HEK293 (cell line): ENCODE measurements at regions not wholly inside any gene's neighbourhood (a gene's known extent, or its start where the extent isn't known, plus 50 kb on each side); places are given as distances from the start of the nearest gene placed in this dataset.

Experiments
- CTCF ChIA-PET: fragments of 350-600 bp; formaldehyde crosslinking; extraction: SDS; loops from one replicate; lab custom pipeline; 2021; ENCODE audit warnings: antibody characterized with exemption; lab: Yijun Ruan, JAX
- POLR2A ChIA-PET: fragments of 300-600 bp; formaldehyde crosslinking; extraction: SDS; loops from one replicate; lab custom pipeline; 2020; ENCODE audit warnings: antibody characterized with exemption, inconsistent platforms; lab: Yijun Ruan, JAX
- H3K27ac ChIP-seq: fragments of 200-500 bp; sonication (Bioruptor generic); 2 replicates; pipeline ENCODE4 v1.5.1; 2014; ENCODE audit warnings: low read depth, low read length, control low read depth, inconsistent platforms; ENCODE audit errors: extremely low read depth
- H3K36me3 ChIP-seq, 2 experiments: fragments of 200-500 bp in 1 of 2; sonication (Bioruptor generic) in 1 of 2; 1 replicate in 1 of 2; 2 replicates in 1 of 2; pipeline ENCODE4 v1.5.1; 2014 to 2017; ENCODE audit warnings: inconsistent platforms in 2 of 2, low read length in 2 of 2; ENCODE audit not compliant: control insufficient read depth in 2 of 2, insufficient read depth in 1 of 2
- H3K4me1 ChIP-seq: fragments of 200-500 bp; sonication (Bioruptor generic); 2 replicates; pipeline ENCODE4 v1.5.1; 2014; ENCODE audit warnings: mild to moderate bottlenecking, low read length, inconsistent platforms; ENCODE audit not compliant: control insufficient read depth, insufficient read depth
- H3K4me3 ChIP-seq: 2 replicates; pipeline ENCODE4 v1.5.1; 2011; ENCODE audit warnings: low read depth, mild to moderate bottlenecking, control low read depth, low read length, moderate library complexity
- H3K9me3 ChIP-seq: fragments of 200-500 bp; sonication (Bioruptor generic); 2 replicates; pipeline ENCODE4 v1.5.1; 2014; ENCODE audit warnings: low read depth, low read length, inconsistent platforms; ENCODE audit not compliant: control insufficient read depth, insufficient read depth
- ATF2 ChIP-seq: fragments of 450-650 bp; formaldehyde crosslinking; IDR thresholded peaks from 2 replicates; pipeline ENCODE4 v1.5.1; 2016; ENCODE audit warnings: missing biosample characterization, missing genetic modification characterization, low read depth
- BCL11A ChIP-seq: fragments of 450-650 bp; formaldehyde crosslinking; IDR thresholded peaks from 2 replicates; pipeline ENCODE4 v1.5.1; 2016; ENCODE audit warnings: low read depth, missing biosample characterization, missing genetic modification characterization
- HOXA7 ChIP-seq: sonication (generic); formaldehyde crosslinking; IDR thresholded peaks from 2 replicates; pipeline ENCODE4 v1.8.1; 2022; ENCODE audit warnings: missing genetic modification reagents, borderline replicate concordance
- MZF1 ChIP-seq: fragments of 450-650 bp; formaldehyde crosslinking; IDR thresholded peaks from 2 replicates; pipeline ENCODE4 v1.5.1; 2017; ENCODE audit warnings: missing biosample characterization, missing genetic modification characterization, borderline replicate concordance
- OSR2 ChIP-seq: fragments of 450-650 bp; formaldehyde crosslinking; IDR thresholded peaks from 2 replicates; pipeline ENCODE4 v1.5.1; 2016; ENCODE audit warnings: missing biosample characterization, missing genetic modification characterization
- SETDB1 ChIP-seq: IDR thresholded peaks from one replicate; pipeline ENCODE4 v1.6.1; 2017; ENCODE audit warnings: mild to moderate bottlenecking, low read length, moderate library complexity, mixed read lengths; ENCODE audit not compliant: insufficient read length
- ZFP37 ChIP-seq: fragments of 450-650 bp; formaldehyde crosslinking; IDR thresholded peaks from 2 replicates; pipeline ENCODE4 v1.5.1; 2016; ENCODE audit warnings: missing biosample characterization, missing genetic modification characterization
- ZNF157 ChIP-seq: fragments of 450-650 bp; formaldehyde crosslinking; IDR thresholded peaks from 2 replicates; pipeline ENCODE4 v1.5.1; 2016; ENCODE audit warnings: missing biosample characterization, missing genetic modification characterization
- ZNF214 ChIP-seq: fragments of 450-650 bp; formaldehyde crosslinking; IDR thresholded peaks from 2 replicates; pipeline ENCODE4 v1.5.1; 2017; ENCODE audit warnings: missing biosample characterization, mild to moderate bottlenecking, missing genetic modification characterization, borderline replicate concordance
- ZNF266 ChIP-seq: fragments of 450-650 bp; formaldehyde crosslinking; IDR thresholded peaks from 2 replicates; pipeline ENCODE4 v1.5.1; 2016; ENCODE audit warnings: missing biosample characterization, missing genetic modification characterization, low read depth
- ZNF280D ChIP-seq: fragments of 450-650 bp; formaldehyde crosslinking; IDR thresholded peaks from 2 replicates; pipeline ENCODE4 v1.5.1; 2016; ENCODE audit warnings: missing biosample characterization, missing genetic modification characterization
- ZNF416 ChIP-seq: fragments of 450-650 bp; formaldehyde crosslinking; IDR thresholded peaks from 2 replicates; pipeline ENCODE4 v1.5.1; 2016; ENCODE audit warnings: missing biosample characterization, missing genetic modification characterization
- ZNF548 ChIP-seq: fragments of 450-650 bp; formaldehyde crosslinking; IDR thresholded peaks from 2 replicates; pipeline ENCODE4 v1.5.1; 2016; ENCODE audit warnings: missing biosample characterization, missing genetic modification characterization
- ZNF76 ChIP-seq: fragments of 450-650 bp; formaldehyde crosslinking; IDR thresholded peaks from 2 replicates; pipeline ENCODE4; 2016; ENCODE audit warnings: low read depth, missing biosample characterization, missing genetic modification characterization, borderline replicate concordance

DNA sequence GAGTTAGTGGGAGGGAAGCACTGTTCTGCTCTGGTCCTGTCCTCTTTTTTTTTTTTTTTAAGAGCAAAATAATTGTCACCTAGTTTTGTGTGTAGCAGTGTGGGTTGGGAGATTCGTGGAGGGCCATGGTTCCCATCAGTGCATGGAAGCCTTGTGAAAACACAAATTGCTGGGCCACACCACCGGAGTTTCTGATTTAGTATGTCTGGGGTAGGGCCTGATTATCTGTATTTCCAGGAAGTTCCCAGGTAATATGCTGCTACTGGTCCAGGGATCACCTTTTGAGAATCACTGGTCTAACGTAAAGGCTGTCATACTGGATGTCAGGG lies 191.3 kb downstream of the GATA3 start (continued):
- no peak for TF ChIP-seq ZNF280D (tag by site-specific recombination)
- TF ChIP-seq OSR2 (tag by site-specific recombination): no peak
- no peak for TF ChIP-seq ATF2
- no peak for TF ChIP-seq ZNF76 (tag by site-specific recombination)

DNA sequence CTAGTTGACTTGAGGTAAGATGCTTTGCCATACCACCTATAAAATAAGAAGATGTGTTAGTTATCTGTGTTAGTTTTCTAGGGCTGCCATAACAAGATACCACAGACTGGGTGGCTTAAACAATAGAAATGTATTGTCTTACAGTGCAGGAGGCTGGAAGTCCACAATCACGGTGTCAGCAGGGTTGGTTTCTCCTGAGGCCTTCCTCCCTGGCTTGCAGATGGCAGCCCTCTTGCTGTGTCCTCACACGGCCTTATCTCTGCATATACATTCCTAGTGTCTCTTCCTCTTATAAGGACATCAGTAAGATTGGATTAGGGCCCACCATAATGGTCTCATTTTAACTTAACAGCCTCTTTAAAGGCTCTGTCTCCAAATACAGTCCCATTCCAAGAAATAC lies 192.1 kb downstream of the GATA3 start:
- Histone ChIP-seq H3K4me3 (no peak overlapping the region), H3K36me3 (no peaks in the 10 kb centered on the region), H3K9me3 (no peaks in the 10 kb centered on the region), H3K4me1 (no peaks in the 10 kb centered on the region), H3K27ac (no peak overlapping the region)
- POLR2A ChIA-PET: no interaction called here
- CTCF ChIA-PET: no interaction called here
- peak; percentile 22 for TF ChIP-seq SETDB1
- TF ChIP-seq ZNF548 (tag by site-specific recombination): peak; percentile 96
- TF ChIP-seq ZNF76 (tag by site-specific recombination): no peak

GRCh38 chr10:8247191-8247590 lies 192.7 kb downstream of the GATA3 start:
- POLR2A ChIA-PET: no interaction called here
- TF ChIP-seq BCL11A (tag by site-specific recombination): no peak
- no peak for TF ChIP-seq ZNF214 (tag by site-specific recombination)
- no peak for TF ChIP-seq MZF1
- TF ChIP-seq ZNF266: no peak
- no peak for TF ChIP-seq ZNF157 (tag by site-specific recombination)
- no peak for TF ChIP-seq ZNF416 (tag by site-specific recombination)
- Histone ChIP-seq H3K4me1 (no peaks in the 10 kb centered on the region), H3K27ac (no peak overlapping the region), H3K4me3 (no peak overlapping the region), H3K36me3 (no peaks in the 10 kb centered on the region), H3K9me3 (no peaks in the 10 kb centered on the region)
- CTCF ChIA-PET: interaction anchor here (0.6 kb wide), 1 partner anchor 360 kb away, joined by 5 read pairs; no protein-coding TSS in a partner anchor

GRCh38 chr10:8248868-8249267 lies 194.4 kb downstream of the GATA3 start:
- H3K4me3 ChIP-seq: no peak overlapping the region
- TF ChIP-seq ZFP37: no peak
- no peak for TF ChIP-seq ZNF214 (tag by site-specific recombination)
- no peak for TF ChIP-seq HOXA7 (CRISPR knock-in tag)
- TF ChIP-seq, all 188 proteins: peak for 0
- Histone ChIP-seq H3K27ac (no peak overlapping the region), H3K9me3 (no peaks in the 10 kb centered on the region), H3K36me3 (no peaks in the 10 kb centered on the region), H3K4me1 (no peaks in the 10 kb centered on the region)
- POLR2A ChIA-PET: no interaction called here
- CTCF ChIA-PET: no interaction called here
